H1 (cell line): ENCODE measurements at regions not wholly inside any gene's neighbourhood (a gene's known extent, or its start where the extent isn't known, plus 50 kb on each side); places are given as distances from the start of the nearest gene placed in this dataset.

Experiments used
- CEBPB ChIP-seq: IDR thresholded peaks from 2 replicates; pipeline ENCODE4 v1.6.1; 2012; ENCODE audit warnings: low read depth, low read length
- CHD2 ChIP-seq: IDR thresholded peaks from 2 replicates; pipeline ENCODE4 v1.6.1; 2012; ENCODE audit warnings: low read length, improper control_type of control experiment
- CREB1 ChIP-seq: IDR thresholded peaks from 2 replicates; pipeline ENCODE4 v1.6.1; 2012; ENCODE audit warnings: inconsistent platforms
- JUN ChIP-seq: IDR thresholded peaks from 2 replicates; pipeline ENCODE4 v1.6.1; 2011; ENCODE audit warnings: low read depth, mild to moderate bottlenecking, improper control_type of control experiment, low read length
- PHF8 ChIP-seq: fragments of 200-600 bp; sonication (generic); conservative IDR thresholded peaks from 2 replicates; pipeline ENCODE4 v1.7.1; 2012; ENCODE audit warnings: low read depth, mild to moderate bottlenecking, inconsistent platforms, low read length, moderate library complexity
- ZNF274 ChIP-seq: IDR thresholded peaks from 2 replicates; pipeline ENCODE4 v1.7.0; 2012; ENCODE audit warnings: low read length, borderline replicate concordance; ENCODE audit errors: extremely low read depth

- no peak for TF ChIP-seq CREB1
- no peak for TF ChIP-seq PHF8
- TF ChIP-seq ZNF274, result no peak
- TF ChIP-seq CHD2, result no peak
- TF ChIP-seq CEBPB, result no peak
- TF ChIP-seq JUN, result no peak
Observed at GRCh38 chr10:3435671-3436070, 263.1 kb upstream of the PITRM1 start.
